ENCODE measurements at regions not wholly inside any gene's neighbourhood (a gene's known extent, or its start where the extent isn't known, plus 50 kb on each side); places are given as distances from the start of the nearest gene placed in this dataset.
A peak's percentile ranks its signal among the peaks of the same experiment; 100 is the strongest.

DNA sequence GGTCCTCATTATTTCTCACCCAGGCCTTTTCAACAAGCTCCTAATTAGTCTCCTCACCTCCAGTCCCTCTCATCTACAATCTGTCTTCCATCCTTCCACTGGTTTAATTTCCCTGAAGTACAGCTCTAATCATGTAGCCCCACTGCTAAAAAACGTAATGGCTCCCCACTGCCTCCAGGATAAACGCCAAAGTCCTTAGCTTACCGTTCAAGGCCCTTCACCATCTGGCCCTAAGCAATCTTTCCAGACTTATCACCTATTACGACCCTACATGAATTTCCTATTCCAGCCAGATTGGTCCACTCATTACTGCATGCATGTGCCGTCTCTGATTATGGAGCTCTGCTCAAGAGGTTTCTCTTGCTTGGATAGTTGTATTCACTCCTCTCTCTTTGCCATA, 83.1 kb upstream of the DAB1 start:
- peaks cover 0 to 6% (median 0%) of the 10 kb centered on the region in 7 donors for H3K9me3 Mint-ChIP-seq
- no peak overlapping the region for H3K27ac Mint-ChIP-seq
- no peaks in the 10 kb centered on the region for H3K36me3 Mint-ChIP-seq
- no peak overlapping the region for H3K4me3 Mint-ChIP-seq
- DNase-seq (no peak), ATAC-seq (ENCODE audit: low read depth in 2 of 2) (no peak)
- H3K4me1 Mint-ChIP-seq: no peaks in the 10 kb centered on the region
- peaks cover 0 to 4% (median 0%) of the 10 kb centered on the region in 3 donors for H3K27me3 Mint-ChIP-seq

DNA sequence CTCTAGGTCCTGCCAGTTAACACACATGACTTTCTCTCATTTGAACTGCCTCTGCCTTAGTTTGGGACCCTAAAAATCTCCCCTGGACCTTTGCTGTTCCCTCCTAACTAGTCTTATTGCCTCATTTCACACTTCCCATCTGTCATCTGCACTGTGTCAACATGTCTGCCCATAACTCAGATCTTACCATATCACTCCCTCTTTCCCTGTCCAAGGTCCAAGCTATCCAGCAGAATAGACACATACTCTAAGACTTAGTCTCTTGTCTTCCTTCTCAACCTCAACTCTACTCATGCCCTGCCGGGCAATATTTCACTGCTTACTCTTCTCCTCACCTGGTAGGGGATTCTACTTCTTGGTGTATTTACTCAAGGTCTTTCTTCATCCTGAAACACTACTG, 79.5 kb upstream of the DAB1 start:
- Mint-ChIP-seq H3K4me3 (no peak overlapping the region), H3K27ac (no peak overlapping the region), H3K4me1 (no peaks in the 10 kb centered on the region), H3K9me3 (peaks cover 0 to 6% (median 0%) of the 10 kb centered on the region in 7 donors), H3K36me3 (no peaks in the 10 kb centered on the region), H3K27me3 (peaks cover 0 to 6% (median 4%) of the 10 kb centered on the region in 3 donors)
- DNase-seq: no peak
- no peak for ATAC-seq (ENCODE audit: low read depth in 2 of 2)

DNA sequence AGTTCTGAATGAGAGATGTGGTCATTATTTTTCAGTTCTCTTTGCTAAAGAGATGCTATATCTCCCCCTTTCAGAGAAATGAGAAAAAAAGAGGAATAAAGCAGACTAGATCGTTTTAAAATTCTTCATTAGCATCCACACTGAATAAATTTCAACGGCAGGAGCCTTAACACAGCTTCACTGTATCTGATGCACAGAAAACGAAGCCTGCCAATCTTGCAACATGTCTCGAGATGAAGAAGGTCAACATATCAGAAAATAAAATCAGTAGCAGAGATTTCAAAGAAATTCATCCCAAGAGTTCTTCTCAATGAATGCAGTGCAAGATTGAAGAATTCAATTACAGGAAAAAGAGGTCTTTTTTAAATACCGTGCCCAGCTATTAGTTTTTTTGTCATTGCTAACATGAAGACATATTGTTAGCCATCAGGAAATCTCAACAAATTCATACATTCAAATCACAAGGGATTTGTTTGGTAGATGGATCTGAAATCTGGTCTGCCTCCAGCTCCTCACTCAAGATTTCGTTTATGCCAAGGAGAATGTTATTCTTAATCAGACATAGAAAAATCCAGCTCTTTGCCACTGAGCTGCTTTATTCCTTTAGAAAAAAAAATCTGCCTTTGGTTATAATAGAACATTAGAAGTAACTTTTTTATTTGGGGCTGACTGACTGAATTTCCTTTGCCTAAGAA, 76.4 kb upstream of the DAB1 start:
- peaks cover 0 to 6% of the 10 kb centered on the region in 2 donors for H3K36me3 Mint-ChIP-seq
- H3K9me3 Mint-ChIP-seq: peaks cover 0 to 7% (median 0%) of the 10 kb centered on the region in 7 donors
- H3K27me3 Mint-ChIP-seq: peaks cover 7 to 14% (median 8%) of the 10 kb centered on the region in 3 donors
- no peak for ATAC-seq (ENCODE audit: low read depth in 2 of 2)
- H3K27ac Mint-ChIP-seq: no peak overlapping the region
- H3K4me3 Mint-ChIP-seq: no peak overlapping the region
- DNase-seq: no peak
- no peaks in the 10 kb centered on the region for H3K4me1 Mint-ChIP-seq

DNA sequence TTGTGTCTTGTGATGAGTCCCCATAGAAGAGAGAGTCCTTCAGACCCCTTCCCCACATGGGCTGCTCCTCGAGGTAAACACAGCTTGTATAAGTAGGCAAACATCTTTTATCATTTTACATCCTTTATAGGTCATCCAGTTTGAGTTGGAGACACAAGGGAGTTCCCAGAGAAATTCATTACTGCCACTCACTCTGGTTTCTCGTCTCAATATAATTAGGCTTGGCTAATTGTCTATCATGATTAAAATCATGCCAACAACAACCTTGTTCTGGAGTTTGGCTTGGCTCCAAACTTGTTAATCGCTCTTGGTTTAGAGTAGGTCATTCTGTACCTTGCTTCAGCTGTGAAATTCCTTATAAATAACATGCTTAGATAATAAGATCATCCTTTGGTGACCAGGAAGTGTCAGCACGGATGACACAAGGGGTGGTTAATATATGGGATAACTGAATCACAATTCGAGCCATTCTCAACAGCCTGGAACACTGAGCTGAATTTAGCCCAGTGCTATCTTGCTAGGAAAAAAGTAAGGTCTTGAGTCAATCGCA, 70.7 kb upstream of the DAB1 start:
- DNase-seq: no peak
- no peak for ATAC-seq (ENCODE audit: low read depth in 2 of 2)
- no peak overlapping the region for H3K27ac Mint-ChIP-seq
- H3K27me3 Mint-ChIP-seq: peaks cover 7 to 14% (median 8%) of the 10 kb centered on the region in 3 donors
- no peak overlapping the region for H3K4me3 Mint-ChIP-seq
- no peaks in the 10 kb centered on the region for H3K4me1 Mint-ChIP-seq
- peaks cover 0 to 14% (median 0%) of the 10 kb centered on the region in 7 donors for H3K9me3 Mint-ChIP-seq
- H3K36me3 Mint-ChIP-seq: peaks cover 0 to 6% of the 10 kb centered on the region in 2 donors

DNA sequence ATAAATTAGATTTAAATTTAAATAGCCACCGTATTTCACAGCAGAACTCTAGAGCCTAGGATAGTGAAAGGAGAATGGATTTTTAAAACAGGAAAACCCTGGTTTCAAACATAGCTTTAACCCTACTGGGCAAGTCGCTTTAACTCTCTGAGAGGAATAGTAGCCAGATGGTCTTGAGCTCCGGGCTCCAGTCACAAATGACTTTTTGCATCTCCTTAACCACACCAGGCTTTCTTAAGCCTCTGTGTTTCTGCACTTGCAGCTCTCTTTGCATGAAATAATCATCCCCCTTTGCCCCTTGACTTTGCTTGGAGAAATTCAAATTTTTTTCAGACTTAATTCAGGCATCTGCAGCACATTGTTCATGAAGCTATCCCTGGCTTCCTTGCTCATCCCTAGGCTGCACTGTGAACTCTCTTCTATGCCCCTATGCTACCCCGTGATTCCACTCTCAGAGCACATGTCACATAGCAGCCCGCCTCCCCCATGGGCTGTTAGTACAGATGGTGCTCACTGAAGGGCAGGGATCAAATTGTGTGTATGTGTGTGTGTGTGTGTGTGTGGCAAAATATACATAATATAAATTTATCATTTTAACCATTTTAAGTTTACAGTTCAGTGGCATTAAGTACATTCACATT, 68.8 kb upstream of the DAB1 start:
- H3K9me3 Mint-ChIP-seq: peaks cover 0 to 10% (median 0%) of the 10 kb centered on the region in 7 donors
- H3K4me1 Mint-ChIP-seq: no peaks in the 10 kb centered on the region
- no peak overlapping the region for H3K27ac Mint-ChIP-seq
- DNase-seq: no peak
- H3K27me3 Mint-ChIP-seq: peaks cover under 1 to 5% (median 4%) of the 10 kb centered on the region in 3 donors
- H3K36me3 Mint-ChIP-seq: peaks cover 0 to under 1% of the 10 kb centered on the region in 2 donors
- no peak for ATAC-seq (ENCODE audit: low read depth in 2 of 2)
- no peak overlapping the region for H3K4me3 Mint-ChIP-seq

DNA sequence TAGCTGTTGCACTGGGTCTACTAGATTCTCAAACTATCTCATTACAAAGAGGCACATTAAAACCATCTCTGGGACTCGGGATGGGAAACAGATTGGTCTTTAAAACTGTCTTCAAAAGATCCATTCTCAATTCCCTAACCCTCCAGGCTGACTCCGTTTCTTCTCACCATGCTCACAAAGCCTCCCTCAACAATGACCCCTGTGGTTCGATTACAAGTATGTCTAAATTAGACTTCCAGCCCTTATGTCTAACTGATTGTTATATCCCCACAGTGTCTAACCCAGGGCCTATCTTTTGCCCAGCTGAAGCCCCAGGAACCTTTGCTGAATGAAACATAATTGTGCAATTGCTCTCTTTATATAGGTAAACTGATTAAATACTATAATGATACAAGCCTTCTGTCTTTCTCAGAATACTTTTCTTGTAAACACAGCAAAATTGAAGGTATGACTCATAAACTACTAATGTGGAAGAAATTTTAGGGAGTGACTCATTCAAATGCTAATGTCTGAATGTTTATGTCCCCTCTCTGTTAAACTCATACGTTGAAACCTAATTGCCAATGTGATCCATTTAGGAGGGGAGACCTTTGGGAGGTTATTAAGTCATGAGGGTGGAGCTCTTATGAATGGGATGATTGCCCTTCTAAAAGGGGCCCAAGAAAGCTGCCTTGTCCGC, 65.6 kb upstream of the DAB1 start:
- Mint-ChIP-seq H3K4me3 (no peak overlapping the region), H3K9me3 (peaks cover 0 to 8% (median 0%) of the 10 kb centered on the region in 7 donors), H3K27me3 (peaks cover 0 to 5% (median 0%) of the 10 kb centered on the region in 3 donors), H3K27ac (no peak overlapping the region), H3K4me1 (no peaks in the 10 kb centered on the region), H3K36me3 (no peaks in the 10 kb centered on the region)
- no peak for ATAC-seq (ENCODE audit: low read depth in 2 of 2)
- no peak for DNase-seq

DNA sequence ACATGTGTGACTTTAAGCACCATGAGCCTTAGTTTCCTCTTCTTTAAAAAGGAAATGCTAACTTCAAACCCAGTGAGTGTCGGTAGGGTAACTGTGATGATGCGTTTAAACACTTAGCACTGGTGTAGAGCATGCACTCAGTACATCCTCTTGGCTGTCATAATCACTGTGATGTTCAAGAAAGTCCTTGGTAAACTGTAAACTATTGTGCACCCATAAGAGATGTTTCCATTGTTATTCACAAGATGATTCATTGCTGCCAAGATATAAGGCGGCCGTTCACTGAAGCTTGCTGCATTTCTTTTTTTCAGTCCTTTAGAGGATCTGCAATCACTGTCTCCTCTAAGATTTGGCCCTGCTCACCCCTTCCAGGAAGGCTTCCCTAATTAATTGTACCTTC, 61.8 kb upstream of the DAB1 start:
- Mint-ChIP-seq H3K9me3 (peaks cover 0 to 5% (median 4%) of the 10 kb centered on the region in 7 donors), H3K27me3 (peaks cover 0 to 10% (median 0%) of the 10 kb centered on the region in 3 donors), H3K36me3 (no peaks in the 10 kb centered on the region), H3K4me3 (no peak overlapping the region), H3K4me1 (no peaks in the 10 kb centered on the region), H3K27ac (no peak overlapping the region)
- ATAC-seq (ENCODE audit: low read depth in 2 of 2): no peak
- no peak for DNase-seq

DNA sequence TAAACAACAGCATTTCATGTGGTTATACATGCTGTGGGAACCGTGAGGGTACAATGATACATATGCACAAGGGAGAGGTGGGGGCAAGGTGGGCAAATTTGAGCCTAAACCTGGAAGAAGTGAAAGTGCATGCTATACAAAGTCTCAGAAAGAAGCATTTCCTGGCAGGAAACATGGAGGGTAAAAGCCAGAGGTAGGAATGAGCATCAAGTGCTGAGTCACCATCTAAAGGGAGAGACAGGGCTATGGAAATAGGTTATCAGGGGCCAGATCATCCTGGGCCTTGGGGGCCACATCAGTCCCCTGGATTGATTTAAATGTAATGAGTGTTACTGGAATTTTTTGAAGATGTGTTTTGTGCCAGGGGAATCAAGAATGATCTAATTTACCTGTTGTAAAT, 60.1 kb upstream of the DAB1 start:
- Mint-ChIP-seq H3K9me3 (peaks cover 0 to 5% (median 4%) of the 10 kb centered on the region in 7 donors), H3K27me3 (peaks cover 0 to 5% (median 0%) of the 10 kb centered on the region in 3 donors), H3K4me3 (no peak overlapping the region), H3K36me3 (no peaks in the 10 kb centered on the region), H3K4me1 (no peaks in the 10 kb centered on the region), H3K27ac (peak overlapping the region in 1 of 6 donors; percentile 25)
- ATAC-seq (ENCODE audit: low read depth in 2 of 2) (no peak), DNase-seq (no peak)

DNA sequence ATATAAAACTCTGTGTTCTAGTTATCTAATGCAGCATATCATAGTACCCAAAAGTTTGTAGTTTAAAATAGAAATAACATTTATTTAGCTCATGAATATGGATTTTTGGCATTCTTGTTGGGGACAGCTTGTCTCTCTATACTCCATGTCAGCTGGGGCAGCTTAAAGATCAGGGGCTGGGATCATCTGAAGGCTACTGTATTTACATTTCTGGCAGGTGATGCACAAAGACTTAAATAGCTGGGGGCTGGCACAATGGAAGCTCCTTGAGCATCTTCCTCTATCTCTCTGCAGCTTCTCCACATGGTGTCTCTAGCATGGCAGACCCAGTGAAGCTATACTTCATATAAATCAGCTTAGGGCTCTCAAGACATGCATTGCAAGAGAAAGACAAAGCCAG, 55.6 kb upstream of the DAB1 start:
- Mint-ChIP-seq H3K4me1 (no peaks in the 10 kb centered on the region), H3K27me3 (peaks cover 0 to 5% (median 0%) of the 10 kb centered on the region in 3 donors), H3K27ac (no peak overlapping the region), H3K9me3 (peaks cover 0 to 5% (median 4%) of the 10 kb centered on the region in 7 donors), H3K4me3 (no peak overlapping the region), H3K36me3 (no peaks in the 10 kb centered on the region)
- ATAC-seq (ENCODE audit: low read depth in 2 of 2) (no peak), DNase-seq (no peak)

DNA sequence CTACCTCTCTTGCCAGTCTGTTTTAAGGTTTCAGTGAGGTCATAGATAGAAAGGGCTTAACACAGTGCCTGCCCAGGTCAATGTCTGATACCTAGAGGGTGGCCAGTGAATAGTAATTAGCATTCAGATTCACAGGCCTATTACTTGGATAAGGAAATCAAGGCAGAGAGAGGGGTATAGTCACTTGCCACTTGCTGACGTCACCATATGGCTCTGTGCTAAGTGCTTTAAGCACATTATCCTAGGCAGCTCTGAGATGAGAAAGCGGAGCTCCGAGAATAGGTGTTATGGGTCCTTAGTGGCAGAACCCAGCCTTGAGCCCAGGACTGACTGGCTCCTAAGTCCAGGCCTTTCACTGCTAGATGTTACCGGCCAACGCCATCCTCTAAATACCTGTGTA, 51.5 kb upstream of the DAB1 start:
- Mint-ChIP-seq H3K4me3 (no peak overlapping the region), H3K4me1 (no peaks in the 10 kb centered on the region)

DNA sequence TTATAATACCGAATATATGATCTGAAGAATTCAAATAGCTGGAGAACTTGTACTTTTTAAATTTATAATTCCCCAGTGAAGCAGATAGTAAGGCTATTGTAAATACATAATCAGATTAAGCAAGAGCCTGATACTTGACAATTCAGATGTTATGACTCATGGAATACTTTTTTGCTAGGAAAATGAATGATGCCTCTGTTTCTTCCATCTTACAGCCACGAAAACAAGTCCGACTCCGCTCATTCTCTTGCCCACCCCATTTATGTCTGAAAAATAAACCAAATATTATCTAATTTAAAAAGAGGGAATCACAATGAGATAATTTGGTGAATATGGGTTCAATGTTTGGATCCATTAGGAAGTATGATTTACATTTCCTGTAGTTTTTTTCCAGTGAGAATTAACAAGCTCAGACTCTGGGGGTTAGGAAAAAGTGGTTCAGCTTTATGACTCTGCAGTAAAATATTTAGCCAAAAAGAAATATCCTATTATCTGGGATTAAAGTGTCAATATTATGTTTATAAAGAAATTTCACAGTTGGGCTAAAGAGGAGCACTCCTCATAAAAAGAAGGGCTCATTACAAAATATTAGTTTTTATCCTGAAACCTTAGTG, 50.4 kb upstream of the DAB1 start:
- DNase-seq: no peak
- no peaks in the 10 kb centered on the region for H3K4me1 Mint-ChIP-seq
- no peak overlapping the region for H3K4me3 Mint-ChIP-seq
- no peak overlapping the region for H3K27ac Mint-ChIP-seq
- peaks cover 0 to 6% (median 3%) of the 10 kb centered on the region in 7 donors for H3K9me3 Mint-ChIP-seq
- H3K36me3 Mint-ChIP-seq: no peaks in the 10 kb centered on the region
- peaks cover 0 to 3% (median 0%) of the 10 kb centered on the region in 3 donors for H3K27me3 Mint-ChIP-seq
- ATAC-seq (ENCODE audit: low read depth in 2 of 2): no peak

More for the DNA sequence above, 51.5 kb upstream of the DAB1 start:
- Mint-ChIP-seq H3K27ac (no peak overlapping the region), H3K27me3 (peaks cover 0 to 3% (median 0%) of the 10 kb centered on the region in 3 donors), H3K36me3 (no peaks in the 10 kb centered on the region), H3K9me3 (peaks cover 0 to 6% (median 3%) of the 10 kb centered on the region in 7 donors)
- ATAC-seq (ENCODE audit: low read depth in 2 of 2) (no peak), DNase-seq (no peak)
